VCaP (cell line): ENCODE measurements at regions not wholly inside any gene's neighbourhood (a gene's known extent, or its start where the extent isn't known, plus 50 kb on each side); places are given as distances from the start of the nearest gene placed in this dataset.

Source experiments
- H3K27ac ChIP-seq: fragments of 450-650 bp; 2 replicates; pipeline ENCODE4 v1.5.1; 2017
- TF ChIP-seq, protein P1 (sequence below): fragments of 450-650 bp; conservative IDR thresholded peaks from 2 replicates; pipeline ENCODE4 v1.5.1; 2017; ENCODE audit warnings: mild to moderate bottlenecking, moderate library complexity

DNA sequence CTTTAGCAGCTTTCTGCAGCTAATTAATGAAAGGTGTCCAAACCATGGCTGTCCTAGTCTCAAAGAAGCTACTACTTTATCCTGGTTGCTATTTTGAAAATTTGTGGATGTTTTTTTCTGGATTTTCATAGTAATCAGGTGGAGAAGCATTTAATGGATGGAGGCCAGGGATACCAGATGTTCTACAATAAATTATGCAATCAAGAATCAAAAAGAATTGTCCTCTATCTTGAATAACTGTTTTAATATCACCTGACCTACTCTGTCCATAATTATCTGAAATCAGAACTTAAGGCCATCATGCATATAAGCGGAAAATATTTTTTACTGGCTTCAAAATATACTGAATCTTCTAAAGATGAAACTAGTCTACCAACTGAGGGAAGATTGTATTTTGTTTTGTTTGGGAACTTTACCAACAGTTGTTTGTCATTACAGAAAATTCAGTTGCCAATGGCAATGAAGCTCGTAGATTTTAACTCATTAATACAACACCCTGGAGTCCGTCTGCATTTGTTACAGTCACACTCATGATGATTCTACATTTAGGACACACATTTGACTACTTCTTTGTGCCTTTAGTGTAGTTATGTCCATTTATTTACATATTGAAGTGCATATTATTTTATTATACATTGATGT, 762.3 kb upstream of the GRM7 start:
- no peak overlapping the region for H3K27ac ChIP-seq
- TF ChIP-seq, protein P1, sequence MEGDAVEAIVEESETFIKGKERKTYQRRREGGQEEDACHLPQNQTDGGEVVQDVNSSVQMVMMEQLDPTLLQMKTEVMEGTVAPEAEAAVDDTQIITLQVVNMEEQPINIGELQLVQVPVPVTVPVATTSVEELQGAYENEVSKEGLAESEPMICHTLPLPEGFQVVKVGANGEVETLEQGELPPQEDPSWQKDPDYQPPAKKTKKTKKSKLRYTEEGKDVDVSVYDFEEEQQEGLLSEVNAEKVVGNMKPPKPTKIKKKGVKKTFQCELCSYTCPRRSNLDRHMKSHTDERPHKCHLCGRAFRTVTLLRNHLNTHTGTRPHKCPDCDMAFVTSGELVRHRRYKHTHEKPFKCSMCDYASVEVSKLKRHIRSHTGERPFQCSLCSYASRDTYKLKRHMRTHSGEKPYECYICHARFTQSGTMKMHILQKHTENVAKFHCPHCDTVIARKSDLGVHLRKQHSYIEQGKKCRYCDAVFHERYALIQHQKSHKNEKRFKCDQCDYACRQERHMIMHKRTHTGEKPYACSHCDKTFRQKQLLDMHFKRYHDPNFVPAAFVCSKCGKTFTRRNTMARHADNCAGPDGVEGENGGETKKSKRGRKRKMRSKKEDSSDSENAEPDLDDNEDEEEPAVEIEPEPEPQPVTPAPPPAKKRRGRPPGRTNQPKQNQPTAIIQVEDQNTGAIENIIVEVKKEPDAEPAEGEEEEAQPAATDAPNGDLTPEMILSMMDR: no peak

DNA sequence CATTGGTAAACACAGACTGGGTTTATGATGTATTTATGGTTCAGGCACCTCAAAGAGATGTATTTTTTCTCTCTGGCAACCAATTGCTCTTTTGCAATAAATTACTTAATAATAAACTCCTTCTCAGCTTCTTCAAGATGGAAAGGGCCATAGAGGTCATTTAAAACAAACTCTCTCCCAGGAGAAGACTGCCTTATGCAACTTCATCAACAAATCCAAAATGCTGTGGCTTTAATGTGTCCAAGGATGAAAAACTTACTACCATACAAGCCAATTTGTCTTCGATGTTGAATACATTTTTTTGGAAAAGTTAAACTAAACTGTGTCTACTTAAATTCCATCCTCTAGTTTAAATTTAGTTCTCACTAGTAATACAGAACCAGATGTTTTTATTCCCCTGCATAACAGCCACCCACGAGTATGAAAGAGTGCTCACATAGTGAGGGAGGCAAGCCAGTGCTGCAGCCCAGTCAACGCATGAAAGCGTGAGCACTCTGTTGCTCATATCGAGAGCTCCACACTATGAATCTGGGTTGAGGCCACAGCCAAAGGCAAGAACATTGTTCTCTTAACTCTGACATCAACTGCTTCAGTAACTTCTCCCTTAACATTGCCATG, 761.3 kb upstream of the GRM7 start:
- TF ChIP-seq, protein P1: no peak
- H3K27ac ChIP-seq: no peak overlapping the region

DNA sequence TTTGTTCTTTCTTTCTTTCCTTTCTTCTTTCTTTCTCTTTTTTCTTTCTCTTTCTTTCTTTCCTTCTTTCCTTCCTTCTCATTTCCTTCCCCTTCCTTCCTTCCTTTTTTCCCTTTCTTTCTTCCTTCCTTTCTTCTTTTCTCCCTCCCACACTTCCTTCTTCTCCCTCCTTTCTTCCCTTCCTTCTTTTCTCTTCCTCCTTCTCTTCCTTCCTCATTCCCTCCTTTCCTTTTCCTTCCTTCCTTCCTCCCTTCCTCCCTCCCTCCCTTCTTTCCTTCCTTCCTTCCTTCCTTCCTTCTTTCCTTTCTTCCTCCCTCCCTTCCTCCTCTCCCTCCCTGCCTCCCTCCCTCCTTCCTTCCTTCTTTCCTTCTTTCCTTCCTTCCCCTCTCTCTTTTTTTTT, 755.7 kb upstream of the GRM7 start:
- TF ChIP-seq, protein P1: no peak
- H3K27ac ChIP-seq: no peak overlapping the region

DNA sequence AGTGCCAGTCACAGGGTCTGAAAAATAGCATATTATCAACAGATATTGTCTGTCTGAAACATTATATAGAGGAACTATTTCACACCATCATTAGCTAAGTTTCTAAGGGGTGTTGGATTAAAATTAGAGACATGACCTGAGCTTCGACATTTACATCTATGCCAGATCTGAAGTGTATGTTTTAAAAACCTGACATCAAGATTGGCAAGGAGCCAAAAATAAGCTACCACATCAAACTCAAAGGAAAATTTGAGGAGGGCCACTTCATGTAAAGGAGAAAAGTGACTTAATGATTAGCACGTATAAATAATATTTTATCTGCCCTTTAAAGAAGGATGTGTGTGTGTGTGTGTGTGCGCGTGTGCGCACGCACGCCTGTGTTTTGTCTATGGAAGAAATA, 752.0 kb upstream of the GRM7 start:
- H3K27ac ChIP-seq: no peak overlapping the region
- TF ChIP-seq, protein P1: no peak

DNA sequence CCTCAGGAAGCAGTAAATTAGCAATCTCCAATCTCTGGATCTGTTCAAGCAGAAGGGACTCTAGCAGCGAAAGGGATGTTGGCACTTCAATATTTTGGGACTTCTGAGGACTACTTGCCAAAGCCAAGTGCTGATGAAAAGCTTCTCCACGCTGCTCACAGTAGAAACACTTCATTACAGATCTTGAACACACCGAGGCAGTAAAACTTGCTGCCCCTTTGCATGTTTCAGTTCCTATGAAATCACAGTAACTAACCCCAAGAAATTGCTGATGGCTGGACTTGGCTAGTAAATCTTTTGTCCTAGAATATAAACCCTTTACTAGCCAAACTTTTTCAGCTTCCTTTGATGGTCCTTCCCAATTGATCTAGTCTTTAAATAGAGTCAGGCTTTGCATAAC, 750.5 kb upstream of the GRM7 start:
- TF ChIP-seq, protein P1: no peak
- H3K27ac ChIP-seq: no peak overlapping the region

DNA sequence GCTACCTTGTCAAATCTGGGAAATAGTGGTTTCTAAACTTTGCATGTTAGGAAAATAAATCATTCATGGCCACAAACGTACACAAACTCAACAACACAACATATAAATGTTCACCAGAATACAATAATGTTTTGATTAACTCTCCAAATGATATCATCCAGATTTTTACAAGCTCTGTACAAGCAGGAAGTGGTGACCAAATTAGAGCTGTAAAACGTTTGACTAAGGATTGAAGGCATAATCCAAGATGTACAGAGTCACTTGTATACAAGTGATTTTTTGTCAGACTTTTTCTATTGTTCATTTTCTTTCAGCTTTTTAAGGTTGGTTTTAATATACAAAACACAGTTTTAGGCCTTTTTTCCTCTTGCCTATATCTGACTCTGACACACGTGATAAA, 748.4 kb upstream of the GRM7 start:
- no peak overlapping the region for H3K27ac ChIP-seq
- TF ChIP-seq, protein P1: no peak

DNA sequence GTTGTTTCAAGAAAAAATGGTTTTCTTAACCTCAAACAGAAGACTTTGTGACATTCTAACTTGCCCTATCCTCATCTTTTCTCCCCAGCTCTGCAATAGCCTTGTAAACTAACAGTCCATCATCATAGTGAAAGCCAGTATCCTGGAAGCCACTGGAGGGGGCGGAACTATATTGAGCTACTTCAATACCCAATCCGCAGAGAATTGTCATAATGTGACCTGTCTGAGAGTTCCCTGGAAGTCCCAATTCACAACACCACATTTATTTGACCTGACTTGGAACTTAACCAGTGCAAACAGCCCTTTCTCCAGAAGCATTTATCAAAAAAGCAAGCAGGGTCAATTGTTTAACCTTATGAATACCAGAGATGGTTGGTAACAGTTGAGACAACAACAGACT, 747.6 kb upstream of the GRM7 start:
- TF ChIP-seq, protein P1: no peak
- H3K27ac ChIP-seq: no peak overlapping the region
